22Rv1 (cell line): ENCODE measurements at regions not wholly inside any gene's neighbourhood (a gene's known extent, or its start where the extent isn't known, plus 50 kb on each side); places are given as distances from the start of the nearest gene placed in this dataset.

Experiments used
- H3K27ac ChIP-seq: fragments of 450-650 bp; 2 replicates; pipeline ENCODE4 v1.5.1; 2017
- CTCF ChIP-seq: fragments of 450-650 bp; IDR thresholded peaks from 2 replicates; pipeline ENCODE4 v1.5.1; 2017; ENCODE audit warnings: mild to moderate bottlenecking
- ZFX ChIP-seq: fragments of 450-650 bp; IDR thresholded peaks from 2 replicates; pipeline ENCODE4 v1.6.1; 2017; ENCODE audit warnings: antibody characterized with exemption, borderline replicate concordance

DNA sequence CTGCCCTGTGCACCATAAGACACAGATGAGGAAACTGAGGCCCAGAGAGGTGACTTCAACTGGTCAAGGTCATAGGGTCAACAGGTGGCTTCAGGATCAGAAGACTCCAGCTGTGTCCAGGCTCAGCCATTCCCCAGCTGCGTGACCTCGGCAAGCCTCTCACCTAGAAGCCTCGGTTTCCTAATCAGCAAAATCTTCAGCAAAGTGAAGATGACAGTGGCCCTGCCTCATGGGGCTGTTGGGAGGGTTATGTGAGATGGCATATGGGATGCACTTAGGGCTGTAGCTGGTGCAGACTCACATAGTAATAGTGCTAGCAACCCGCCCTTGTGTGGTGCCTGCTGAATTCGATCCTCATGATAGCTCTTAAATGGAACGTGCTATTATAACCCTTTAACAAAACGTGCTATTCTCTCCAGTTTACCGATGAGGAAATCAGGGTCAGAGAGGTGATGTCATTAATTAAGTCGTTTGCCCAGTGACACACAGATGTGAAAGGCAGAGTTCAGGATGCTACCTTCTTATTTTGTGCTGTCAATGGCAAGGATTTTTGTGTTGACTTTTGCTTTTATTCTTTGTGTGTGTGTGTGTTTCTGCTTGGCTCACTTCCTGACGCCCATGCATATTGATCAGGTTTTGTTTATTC lies 472.9 kb downstream of the MATN1 start:
- TF ChIP-seq ZFX (no peak), CTCF (no peak)
- no peak overlapping the region for H3K27ac ChIP-seq

GRCh38 chr1:30249446-30250337 lies 473.7 kb downstream of the MATN1 start:
- no peak overlapping the region for H3K27ac ChIP-seq
- TF ChIP-seq CTCF (no peak), ZFX (no peak)

DNA sequence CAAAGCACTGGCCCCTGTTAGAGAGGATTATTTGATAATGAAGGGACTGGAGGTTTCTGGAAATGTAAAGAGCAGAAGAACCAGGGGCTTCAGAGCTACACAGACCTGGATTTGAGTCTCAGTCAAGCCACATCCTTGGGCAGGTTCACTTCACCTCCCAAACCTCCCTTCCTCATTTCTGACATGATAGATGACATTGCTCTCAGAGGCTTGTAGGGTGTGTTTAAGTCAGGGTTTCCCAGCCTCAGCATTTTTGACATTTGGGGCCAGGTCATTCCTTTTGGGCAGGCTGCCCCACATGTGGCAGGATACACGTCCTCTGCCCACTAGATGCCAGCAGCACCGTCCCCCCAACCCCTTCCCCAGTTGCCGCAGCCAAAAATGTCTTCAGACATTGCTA lies 474.6 kb downstream of the MATN1 start:
- H3K27ac ChIP-seq, result no peak overlapping the region
- no peak for TF ChIP-seq CTCF
- TF ChIP-seq ZFX, result no peak

GRCh38 chr1:30248373-30248772 lies 475.0 kb downstream of the MATN1 start:
- no peak for TF ChIP-seq CTCF
- TF ChIP-seq ZFX, result no peak

DNA sequence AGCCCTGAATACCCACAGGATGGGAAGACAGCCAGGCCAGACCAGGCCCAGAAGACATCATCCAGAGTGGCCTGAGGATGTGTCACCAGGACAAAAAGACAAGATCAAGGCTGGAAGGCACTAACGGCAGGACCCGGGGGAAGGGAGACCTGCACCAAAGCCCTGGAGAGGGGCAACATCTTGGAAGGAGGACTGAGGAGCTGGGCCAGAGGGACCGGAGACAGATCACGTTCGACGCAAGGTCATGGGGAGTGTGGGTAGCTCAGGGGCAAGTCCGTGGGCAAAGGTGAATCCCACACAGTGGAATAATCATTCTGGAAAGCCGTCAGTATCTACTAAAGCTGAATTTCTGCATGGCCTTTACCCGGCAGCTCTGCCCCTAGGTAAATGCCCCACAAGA lies 478.6 kb downstream of the MATN1 start:
- H3K27ac ChIP-seq, result no peak overlapping the region
- no peak for TF ChIP-seq CTCF
- no peak for TF ChIP-seq ZFX

More at GRCh38 chr1:30248373-30248772, 475.0 kb downstream of the MATN1 start:
- H3K27ac ChIP-seq, result no peak overlapping the region

DNA sequence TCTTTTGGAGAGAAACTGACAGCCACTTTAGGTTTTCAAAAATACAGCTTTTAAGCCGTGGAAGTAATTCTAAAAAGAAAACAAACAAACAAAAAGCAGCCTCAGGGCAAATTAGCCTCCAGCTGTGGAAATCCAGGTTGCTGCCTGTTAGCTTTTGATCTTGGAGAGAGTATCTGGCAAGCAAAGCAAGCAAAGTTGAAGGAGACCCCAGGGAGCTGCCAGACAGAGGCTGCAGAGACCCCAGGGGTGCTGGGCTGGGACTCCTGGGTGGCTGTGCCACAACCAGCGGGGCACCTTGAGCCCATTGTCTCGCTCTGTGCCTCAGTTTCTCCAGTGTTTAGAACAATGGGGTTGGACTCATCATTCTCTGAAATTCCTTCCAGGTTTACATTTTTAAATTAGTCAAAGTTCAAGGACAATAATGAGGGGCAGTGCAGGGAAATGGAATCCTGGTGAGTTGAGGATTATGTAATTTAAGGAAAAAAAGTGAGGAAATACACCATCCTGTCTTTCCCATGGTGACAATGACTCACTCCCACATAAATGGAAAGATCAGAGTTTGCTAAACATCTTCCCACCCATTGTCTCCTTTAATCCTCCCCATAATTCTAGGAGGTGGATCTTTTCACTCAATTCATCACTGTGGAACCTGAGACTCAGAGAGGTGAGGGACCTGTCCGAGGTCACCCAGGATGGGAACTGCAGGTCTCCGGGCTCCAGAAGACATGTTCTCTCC lies 480.5 kb downstream of the MATN1 start:
- TF ChIP-seq CTCF (no peak), ZFX (no peak)
- no peak overlapping the region for H3K27ac ChIP-seq

GRCh38 chr1:30242168-30242567 lies 481.2 kb downstream of the MATN1 start:
- TF ChIP-seq CTCF (no peak), ZFX (no peak)
- H3K27ac ChIP-seq, result no peak overlapping the region
